Parathyroid adenoma (tissue), 2 donors: ENCODE measurements at regions not wholly inside any gene's neighbourhood (a gene's known extent, or its start where the extent isn't known, plus 50 kb on each side); places are given as distances from the start of the nearest gene placed in this dataset.

Experiments
- H2AFZ ChIP-seq: fragments of 300-600 bp; sonication (generic); one replicate; pipeline ENCODE4 v1.7.0; 2017; ENCODE audit warnings: antibody characterized with exemption, mild to moderate bottlenecking
- H3K27ac ChIP-seq: fragments of 300-600 bp; sonication (generic); one replicate; pipeline ENCODE4 v1.7.0; 2017
- H3K27me3 ChIP-seq: fragments of 300-600 bp; sonication (generic); one replicate; pipeline ENCODE4 v1.7.0; 2017; ENCODE audit warnings: low read length; ENCODE audit not compliant: control insufficient read depth, insufficient read depth
- H3K36me3 ChIP-seq: fragments of 300-600 bp; sonication (generic); one replicate; pipeline ENCODE4 v1.7.0; 2017; ENCODE audit warnings: low read length; ENCODE audit not compliant: control insufficient read depth, insufficient read depth
- H3K4me1 ChIP-seq: fragments of 300-600 bp; sonication (generic); one replicate; pipeline ENCODE4 v1.7.0; 2017; ENCODE audit warnings: control low read depth
- H3K4me2 ChIP-seq: fragments of 300-600 bp; sonication (generic); one replicate; pipeline ENCODE4 v1.7.0; 2017; ENCODE audit warnings: low read length
- H3K4me3 ChIP-seq: fragments of 300-600 bp; sonication (generic); one replicate; pipeline ENCODE4 v1.7.0; 2017; ENCODE audit warnings: low read depth, low read length
- H3K79me2 ChIP-seq: fragments of 300-600 bp; sonication (generic); one replicate; pipeline ENCODE4 v1.7.0; 2017; ENCODE audit warnings: control low read depth
- H3K9ac ChIP-seq: fragments of 300-600 bp; sonication (generic); one replicate; pipeline ENCODE4 v1.7.0; 2017; ENCODE audit warnings: mild to moderate bottlenecking
- H3K9me3 ChIP-seq: fragments of 300-600 bp; sonication (generic); one replicate; pipeline ENCODE4 v1.7.0; 2017; ENCODE audit warnings: low read length; ENCODE audit not compliant: control insufficient read depth
- CTCF ChIP-seq: fragments of 300-600 bp; sonication (generic); IDR thresholded peaks from one replicate; pipeline ENCODE4 v1.7.0; 2017; ENCODE audit warnings: antibody characterized with exemption, mild to moderate bottlenecking
- donor health status: primary hyperparathyroidism.

- Histone ChIP-seq H3K79me2 (no peaks in the 10 kb centered on the region), H3K4me2 (no peak overlapping the region), H3K4me1 (peaks cover 6% of the 10 kb centered on the region), H3K4me3 (no peak overlapping the region), H3K27ac (no peak overlapping the region), H2AFZ (peak overlapping the region; percentile 27), H3K27me3 (no peaks in the 10 kb centered on the region), H3K9ac (no peak overlapping the region), H3K36me3 (no peaks in the 10 kb centered on the region), H3K9me3 (no peaks in the 10 kb centered on the region)
- TF ChIP-seq CTCF = no peak
Measured at GRCh38 chr10:24153537-24153936, 55.4 kb upstream of the KIAA1217 start.

DNA sequence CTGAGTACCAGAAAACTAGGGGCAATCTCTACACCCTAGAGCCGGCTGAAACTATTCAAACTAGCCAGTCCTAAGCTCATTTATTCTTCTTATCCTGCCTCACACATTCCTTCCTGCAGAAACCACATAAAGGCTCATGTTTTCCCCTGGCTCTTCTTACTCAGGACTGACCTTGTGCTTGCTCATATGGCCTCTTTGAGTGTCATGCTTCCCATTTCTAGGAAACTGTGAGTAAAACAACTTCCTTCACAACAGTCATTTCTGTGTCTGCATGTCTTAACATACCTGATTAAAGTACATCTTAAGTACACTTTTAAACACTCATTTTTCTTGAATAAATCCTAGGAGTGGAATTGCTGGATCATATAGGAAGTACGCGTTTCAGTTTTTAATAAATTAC lies 52.3 kb upstream of the KIAA1217 start:
- no peaks in the 10 kb centered on the region for H3K27me3 ChIP-seq
- H2AFZ ChIP-seq = no peak overlapping the region
- no peak overlapping the region for H3K27ac ChIP-seq
- TF ChIP-seq CTCF = no peak
- H3K4me3 ChIP-seq = no peak overlapping the region
- no peaks in the 10 kb centered on the region for H3K9me3 ChIP-seq
- H3K4me2 ChIP-seq = no peak overlapping the region
- H3K79me2 ChIP-seq = no peaks in the 10 kb centered on the region
- H3K36me3 ChIP-seq = no peaks in the 10 kb centered on the region
- H3K4me1 ChIP-seq = peaks cover 6% of the 10 kb centered on the region
- no peak overlapping the region for H3K9ac ChIP-seq

DNA sequence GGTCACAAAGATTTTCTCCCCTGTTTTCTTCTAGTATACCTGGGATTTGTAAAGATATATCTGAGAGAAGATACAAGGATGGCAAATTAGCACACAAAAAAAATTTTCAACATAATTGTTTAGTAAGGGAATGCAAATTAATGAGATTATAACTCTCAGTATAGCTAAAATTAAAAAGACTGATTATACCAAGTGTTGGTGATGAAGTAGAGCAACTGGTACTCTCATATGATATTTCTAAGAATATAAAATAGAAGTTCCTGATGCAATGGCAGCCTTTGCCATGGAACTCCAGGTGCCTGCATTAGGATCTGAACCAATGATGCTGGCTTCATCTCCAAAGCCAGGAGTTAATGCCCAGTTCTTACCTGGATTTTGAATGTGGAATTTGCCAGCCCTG lies 51.4 kb upstream of the KIAA1217 start:
- Histone ChIP-seq H3K27ac (no peak overlapping the region), H3K36me3 (no peaks in the 10 kb centered on the region), H3K9me3 (no peaks in the 10 kb centered on the region), H3K79me2 (no peaks in the 10 kb centered on the region), H2AFZ (no peak overlapping the region), H3K4me1 (peaks cover 3% of the 10 kb centered on the region), H3K4me2 (no peak overlapping the region), H3K27me3 (no peaks in the 10 kb centered on the region), H3K4me3 (no peak overlapping the region), H3K9ac (no peak overlapping the region)
- TF ChIP-seq CTCF = no peak
